A549 (cell line): ENCODE measurements at regions not wholly inside any gene's neighbourhood (a gene's known extent, or its start where the extent isn't known, plus 50 kb on each side); places are given as distances from the start of the nearest gene placed in this dataset.

Experiments used
- EP300 ChIP-seq, 2 experiments: fragments of >200 bp; sonication (Bioruptor Twin); formaldehyde crosslinking; IDR thresholded peaks; 2 replicates in 1 of 2; 3 replicates in 1 of 2; pipeline ENCODE4 v1.6.1; 2016 to 2017
- GATA3 ChIP-seq: IDR thresholded peaks from 2 replicates; pipeline ENCODE4 v1.6.1; 2012; ENCODE audit warnings: borderline replicate concordance
- KDM1A ChIP-seq: fragments of 200-600 bp; sonication (generic); IDR thresholded peaks from 2 replicates; pipeline ENCODE4 v1.6.1; 2016; ENCODE audit warnings: low read depth, mild to moderate bottlenecking
- PHF8 ChIP-seq: fragments of 200-600 bp; sonication (generic); IDR thresholded peaks from 2 replicates; pipeline ENCODE4 v1.6.1; 2016; ENCODE audit warnings: low read depth, mild to moderate bottlenecking, antibody characterized with exemption, moderate library complexity, borderline replicate concordance
- TP53 ChIP-seq: fragments of 250-450 bp; sonication (Bioruptor Pico); IDR thresholded peaks from 2 replicates; pipeline ENCODE4 v1.5.0; 2021; ENCODE audit warnings: mild to moderate bottlenecking, moderate library complexity
- TF ChIP-seq, protein P1 (sequence below): fragments of >200 bp; sonication (Bioruptor Twin); formaldehyde crosslinking; IDR thresholded peaks from 3 replicates; pipeline ENCODE4 v1.5.1; 2016

DNA sequence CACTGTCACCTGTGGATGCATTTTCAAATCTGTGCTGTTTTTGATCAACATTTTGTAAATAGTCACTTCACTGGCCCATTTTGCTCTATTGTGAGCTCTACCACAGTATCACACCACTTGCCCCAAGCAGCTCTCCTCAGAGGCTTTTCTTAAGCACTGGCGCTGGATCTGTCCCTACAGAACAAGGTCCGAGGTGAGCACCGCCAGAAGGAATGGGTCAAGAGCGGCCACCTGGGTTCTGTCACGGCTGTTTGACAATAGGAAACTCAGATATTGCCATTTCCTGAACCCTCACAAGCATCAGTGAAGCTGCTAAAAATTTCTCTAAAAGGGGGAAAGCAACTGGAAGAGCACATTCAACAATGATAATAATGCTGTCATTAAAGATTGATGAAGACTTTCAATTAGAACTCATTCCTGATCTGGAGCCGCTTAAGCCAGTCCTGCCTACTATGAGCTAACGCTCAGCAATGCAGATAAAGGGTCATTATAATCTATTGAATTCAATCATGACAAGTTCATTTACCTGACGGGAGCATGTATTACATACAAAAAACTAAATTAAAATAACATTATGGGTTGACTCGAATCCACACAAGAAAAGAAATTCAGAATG lies 514.0 kb downstream of the GALR1 start:
- TF ChIP-seq, protein P1, sequence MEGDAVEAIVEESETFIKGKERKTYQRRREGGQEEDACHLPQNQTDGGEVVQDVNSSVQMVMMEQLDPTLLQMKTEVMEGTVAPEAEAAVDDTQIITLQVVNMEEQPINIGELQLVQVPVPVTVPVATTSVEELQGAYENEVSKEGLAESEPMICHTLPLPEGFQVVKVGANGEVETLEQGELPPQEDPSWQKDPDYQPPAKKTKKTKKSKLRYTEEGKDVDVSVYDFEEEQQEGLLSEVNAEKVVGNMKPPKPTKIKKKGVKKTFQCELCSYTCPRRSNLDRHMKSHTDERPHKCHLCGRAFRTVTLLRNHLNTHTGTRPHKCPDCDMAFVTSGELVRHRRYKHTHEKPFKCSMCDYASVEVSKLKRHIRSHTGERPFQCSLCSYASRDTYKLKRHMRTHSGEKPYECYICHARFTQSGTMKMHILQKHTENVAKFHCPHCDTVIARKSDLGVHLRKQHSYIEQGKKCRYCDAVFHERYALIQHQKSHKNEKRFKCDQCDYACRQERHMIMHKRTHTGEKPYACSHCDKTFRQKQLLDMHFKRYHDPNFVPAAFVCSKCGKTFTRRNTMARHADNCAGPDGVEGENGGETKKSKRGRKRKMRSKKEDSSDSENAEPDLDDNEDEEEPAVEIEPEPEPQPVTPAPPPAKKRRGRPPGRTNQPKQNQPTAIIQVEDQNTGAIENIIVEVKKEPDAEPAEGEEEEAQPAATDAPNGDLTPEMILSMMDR, result no peak
- no peak for TF ChIP-seq KDM1A
- TF ChIP-seq PHF8, result no peak
- no peak for TF ChIP-seq GATA3
- no peak for TF ChIP-seq TP53
- no peak for TF ChIP-seq EP300 (IDR thresholded peaks at IDR 0.05)
